Adrenal gland (tissue), 5 donors: ENCODE measurements at regions not wholly inside any gene's neighbourhood (a gene's known extent, or its start where the extent isn't known, plus 50 kb on each side); places are given as distances from the start of the nearest gene placed in this dataset.

Source experiments
- POLR2A ChIP-seq, 2 donors: fragments of 450-650 bp; IDR thresholded peaks; one replicate each; pipeline ENCODE4 v1.6.1; 2017; ENCODE audit warnings: antibody characterized with exemption in 2 of 2, mild to moderate bottlenecking in 2 of 2, moderate library complexity in 1 of 2
- TF ChIP-seq, protein P1 (sequence below), 6 experiments: fragments of 450-650 bp in 4 of 6; fragments of 200-600 bp in 2 of 6; sonication (generic) in 1 of 6; IDR thresholded peaks; 1 replicate in 5 of 6; 2 replicates in 1 of 6; pipeline versions ENCODE4 v1.5.1 to v1.8.0; 2016 to 2021; ENCODE audit warnings: antibody characterized with exemption in 6 of 6, mild to moderate bottlenecking in 2 of 6, moderate library complexity in 1 of 6
- donor health status: DM: no; HTN: no; CAD: no.

- TF ChIP-seq, protein P1, sequence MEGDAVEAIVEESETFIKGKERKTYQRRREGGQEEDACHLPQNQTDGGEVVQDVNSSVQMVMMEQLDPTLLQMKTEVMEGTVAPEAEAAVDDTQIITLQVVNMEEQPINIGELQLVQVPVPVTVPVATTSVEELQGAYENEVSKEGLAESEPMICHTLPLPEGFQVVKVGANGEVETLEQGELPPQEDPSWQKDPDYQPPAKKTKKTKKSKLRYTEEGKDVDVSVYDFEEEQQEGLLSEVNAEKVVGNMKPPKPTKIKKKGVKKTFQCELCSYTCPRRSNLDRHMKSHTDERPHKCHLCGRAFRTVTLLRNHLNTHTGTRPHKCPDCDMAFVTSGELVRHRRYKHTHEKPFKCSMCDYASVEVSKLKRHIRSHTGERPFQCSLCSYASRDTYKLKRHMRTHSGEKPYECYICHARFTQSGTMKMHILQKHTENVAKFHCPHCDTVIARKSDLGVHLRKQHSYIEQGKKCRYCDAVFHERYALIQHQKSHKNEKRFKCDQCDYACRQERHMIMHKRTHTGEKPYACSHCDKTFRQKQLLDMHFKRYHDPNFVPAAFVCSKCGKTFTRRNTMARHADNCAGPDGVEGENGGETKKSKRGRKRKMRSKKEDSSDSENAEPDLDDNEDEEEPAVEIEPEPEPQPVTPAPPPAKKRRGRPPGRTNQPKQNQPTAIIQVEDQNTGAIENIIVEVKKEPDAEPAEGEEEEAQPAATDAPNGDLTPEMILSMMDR (IDR thresholded peaks at IDR 0.05): no peak
- no peak for TF ChIP-seq POLR2A (IDR thresholded peaks at IDR 0.05)
Observed at GRCh38 chr16:51337662-51338061, 186.6 kb upstream of the SALL1 start.
